ENCODE measurements at regions not wholly inside any gene's neighbourhood (a gene's known extent, or its start where the extent isn't known, plus 50 kb on each side); places are given as distances from the start of the nearest gene placed in this dataset.

DNA sequence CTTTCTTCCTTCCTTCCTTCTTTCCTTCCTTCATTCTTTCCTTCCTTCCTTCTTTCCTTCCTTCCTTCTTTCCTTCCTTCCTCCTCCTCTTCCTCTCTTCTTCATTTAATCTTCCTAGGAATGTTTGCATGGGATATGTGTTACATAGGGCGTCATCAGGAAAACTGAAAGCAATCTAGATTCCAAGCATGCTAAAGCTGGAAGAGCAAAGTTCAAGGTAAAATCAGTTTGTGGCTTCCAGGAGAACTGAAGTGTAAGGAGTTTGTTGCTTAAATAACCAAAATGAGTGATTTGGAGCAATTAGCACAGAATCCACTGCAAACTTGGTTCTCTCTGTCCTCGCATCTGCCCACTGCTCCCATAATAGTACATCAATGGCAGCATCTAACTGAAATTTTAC, 716.2 kb downstream of the GBE1 start:
- no peaks in the 10 kb centered on the region for H3K79me2 ChIP-seq (ENCODE audit: insufficient read depth, low read depth, low read length)
- H3K4me3 ChIP-seq (ENCODE audit: low read depth, low read length, poor library complexity, severe bottlenecking), result no peak overlapping the region
- H2AFZ ChIP-seq (ENCODE audit: low read length), result no peak overlapping the region
- no peak overlapping the region for H3K4me2 ChIP-seq (ENCODE audit: low read length)
- H3K36me3 ChIP-seq (ENCODE audit: insufficient read depth, low read length), result no peaks in the 10 kb centered on the region
- CTCF ChIA-PET (ENCODE audit: unreplicated experiment), result no interaction called here
- H4K20me1 ChIP-seq (ENCODE audit: insufficient read depth, low read length), result no peaks in the 10 kb centered on the region
- H3K9me2 ChIP-seq (ENCODE audit: insufficient read depth, low read length), result no peaks in the 10 kb centered on the region
- intact Hi-C loops (cut with micrococcal nuclease; ENCODE audit: unreplicated experiment), result no loop called here
- TF ChIP-seq, protein P1, sequence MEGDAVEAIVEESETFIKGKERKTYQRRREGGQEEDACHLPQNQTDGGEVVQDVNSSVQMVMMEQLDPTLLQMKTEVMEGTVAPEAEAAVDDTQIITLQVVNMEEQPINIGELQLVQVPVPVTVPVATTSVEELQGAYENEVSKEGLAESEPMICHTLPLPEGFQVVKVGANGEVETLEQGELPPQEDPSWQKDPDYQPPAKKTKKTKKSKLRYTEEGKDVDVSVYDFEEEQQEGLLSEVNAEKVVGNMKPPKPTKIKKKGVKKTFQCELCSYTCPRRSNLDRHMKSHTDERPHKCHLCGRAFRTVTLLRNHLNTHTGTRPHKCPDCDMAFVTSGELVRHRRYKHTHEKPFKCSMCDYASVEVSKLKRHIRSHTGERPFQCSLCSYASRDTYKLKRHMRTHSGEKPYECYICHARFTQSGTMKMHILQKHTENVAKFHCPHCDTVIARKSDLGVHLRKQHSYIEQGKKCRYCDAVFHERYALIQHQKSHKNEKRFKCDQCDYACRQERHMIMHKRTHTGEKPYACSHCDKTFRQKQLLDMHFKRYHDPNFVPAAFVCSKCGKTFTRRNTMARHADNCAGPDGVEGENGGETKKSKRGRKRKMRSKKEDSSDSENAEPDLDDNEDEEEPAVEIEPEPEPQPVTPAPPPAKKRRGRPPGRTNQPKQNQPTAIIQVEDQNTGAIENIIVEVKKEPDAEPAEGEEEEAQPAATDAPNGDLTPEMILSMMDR (conservative IDR thresholded peaks at IDR 0.05; ENCODE audit: low read length), result no peak
- no peak for TF ChIP-seq EZH2phosphoT487 (IDR thresholded peaks at IDR 0.05; ENCODE audit: borderline replicate concordance, low read depth, low read length)
- no TSS peak for BruUV-seq (replicated peaks)
- no peak overlapping the region for H3K27ac ChIP-seq (ENCODE audit: low read depth, low read length, poor library complexity, severe bottlenecking)
- no peak for DNase-seq (ENCODE audit: low spot score)
- POLR2A ChIA-PET, result no interaction called here
- no peaks in the 10 kb centered on the region for H3K4me1 ChIP-seq (ENCODE audit: insufficient read depth, low read length, poor library complexity, severe bottlenecking)
- H3K9me3 ChIP-seq (ENCODE audit: low read length), result no peaks in the 10 kb centered on the region

DNA sequence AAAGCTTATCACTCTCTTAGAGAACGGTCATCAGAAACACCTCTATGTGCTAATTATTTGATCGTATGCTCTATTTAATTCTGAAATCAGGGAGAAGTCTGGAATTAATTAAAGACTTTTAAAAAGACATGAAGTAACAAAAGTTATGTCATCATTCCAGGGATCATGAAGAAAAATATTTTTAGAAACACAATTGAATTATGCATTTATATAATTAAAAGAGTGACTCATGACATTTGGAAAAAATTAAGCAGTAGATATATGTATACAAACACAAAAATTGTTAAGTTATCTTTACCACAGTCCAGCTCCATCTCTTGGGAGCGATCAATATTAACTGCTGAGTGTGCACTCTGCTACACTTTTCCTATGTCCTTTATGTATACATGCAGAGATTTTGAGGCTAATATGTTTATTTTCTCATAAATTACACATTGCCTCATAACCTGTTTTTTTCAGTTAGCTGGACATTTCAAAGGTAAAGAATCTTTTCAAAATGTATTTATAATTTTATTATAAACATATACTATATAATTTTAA, 717.7 kb downstream of the GBE1 start:
- no peaks in the 10 kb centered on the region for H4K20me1 ChIP-seq (ENCODE audit: insufficient read depth, low read length)
- no peak overlapping the region for H2AFZ ChIP-seq (ENCODE audit: low read length)
- H3K27ac ChIP-seq (ENCODE audit: low read depth, low read length, poor library complexity, severe bottlenecking), result no peak overlapping the region
- H3K9me3 ChIP-seq (ENCODE audit: low read length), result no peaks in the 10 kb centered on the region
- no TSS peak for BruUV-seq (replicated peaks)
- no peak overlapping the region for H3K4me3 ChIP-seq (ENCODE audit: low read depth, low read length, poor library complexity, severe bottlenecking)
- H3K36me3 ChIP-seq (ENCODE audit: insufficient read depth, low read length), result no peaks in the 10 kb centered on the region
- TF ChIP-seq, protein P1 (conservative IDR thresholded peaks at IDR 0.05; ENCODE audit: low read length), result no peak
- TF ChIP-seq EZH2phosphoT487 (IDR thresholded peaks at IDR 0.05; ENCODE audit: borderline replicate concordance, low read depth, low read length), result no peak
- H3K9me2 ChIP-seq (ENCODE audit: insufficient read depth, low read length), result no peaks in the 10 kb centered on the region
- CTCF ChIA-PET (ENCODE audit: unreplicated experiment), result no interaction called here
- no peaks in the 10 kb centered on the region for H3K4me1 ChIP-seq (ENCODE audit: insufficient read depth, low read length, poor library complexity, severe bottlenecking)
- no peak for DNase-seq (ENCODE audit: low spot score)
- intact Hi-C loops (cut with micrococcal nuclease; ENCODE audit: unreplicated experiment), result no loop called here
- no peaks in the 10 kb centered on the region for H3K79me2 ChIP-seq (ENCODE audit: insufficient read depth, low read depth, low read length)
- POLR2A ChIA-PET, result interaction anchor here (1.0 kb wide), 1 partner anchor 19 kb away, joined by 3 read pairs; no protein-coding TSS in a partner anchor
- H3K4me2 ChIP-seq (ENCODE audit: low read length), result no peak overlapping the region

DNA sequence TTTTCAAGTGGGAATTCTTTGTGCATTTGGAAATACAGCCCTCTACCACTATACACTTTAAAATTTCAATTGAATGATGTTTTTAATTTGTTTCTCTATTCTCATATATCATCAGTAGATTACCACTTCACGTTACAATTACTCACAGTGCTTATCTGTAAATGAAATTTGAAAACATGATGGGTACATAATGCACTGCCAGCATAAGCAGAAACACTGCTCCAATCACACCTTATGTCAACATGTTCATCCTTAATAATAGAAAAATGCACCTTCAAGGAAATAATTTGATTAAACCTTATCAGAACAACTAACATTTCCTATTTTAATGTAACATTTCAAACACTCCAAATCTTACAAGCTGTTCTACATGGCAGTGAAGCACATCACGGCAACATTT, 718.4 kb downstream of the GBE1 start:
- no peak for DNase-seq (ENCODE audit: low spot score)
- Histone ChIP-seq H3K4me1 (ENCODE audit: insufficient read depth, low read length, poor library complexity, severe bottlenecking) (no peaks in the 10 kb centered on the region), H2AFZ (ENCODE audit: low read length) (no peak overlapping the region), H3K79me2 (ENCODE audit: insufficient read depth, low read depth, low read length) (no peaks in the 10 kb centered on the region), H3K36me3 (ENCODE audit: insufficient read depth, low read length) (no peaks in the 10 kb centered on the region), H3K4me2 (ENCODE audit: low read length) (no peak overlapping the region), H3K9me3 (ENCODE audit: low read length) (no peaks in the 10 kb centered on the region), H3K4me3 (ENCODE audit: low read depth, low read length, poor library complexity, severe bottlenecking) (no peak overlapping the region), H3K27ac (ENCODE audit: low read depth, low read length, poor library complexity, severe bottlenecking) (no peak overlapping the region), H3K9me2 (ENCODE audit: insufficient read depth, low read length) (no peaks in the 10 kb centered on the region), H4K20me1 (ENCODE audit: insufficient read depth, low read length) (no peaks in the 10 kb centered on the region)
- TF ChIP-seq, protein P1 (conservative IDR thresholded peaks at IDR 0.05; ENCODE audit: low read length), result no peak
- no peak for TF ChIP-seq EZH2phosphoT487 (IDR thresholded peaks at IDR 0.05; ENCODE audit: borderline replicate concordance, low read depth, low read length)
- no TSS peak for BruUV-seq (replicated peaks)
- CTCF ChIA-PET (ENCODE audit: unreplicated experiment), result no interaction called here
- intact Hi-C loops (cut with micrococcal nuclease; ENCODE audit: unreplicated experiment), result no loop called here
- POLR2A ChIA-PET, result no interaction called here
